ENCODE measurements at regions not wholly inside any gene's neighbourhood (a gene's known extent, or its start where the extent isn't known, plus 50 kb on each side); places are given as distances from the start of the nearest gene placed in this dataset.

GRCh38 chr10:44313761-44314165 lies 71.1 kb downstream of the CXCL12 start:
- TF ChIP-seq POLR2A (IDR thresholded peaks at IDR 0.05) (no peak), CTCF (IDR thresholded peaks at IDR 0.05) (no peak), POLR2AphosphoS5 (IDR thresholded peaks at IDR 0.05) (no peak)
